ENCODE measurements at regions not wholly inside any gene's neighbourhood (a gene's known extent, or its start where the extent isn't known, plus 50 kb on each side); places are given as distances from the start of the nearest gene placed in this dataset.

GRCh38 chr1:87572008-87572407 is 243.3 kb downstream of the LMO4 start:
- intact Hi-C loops (cut with DNase I; ENCODE audit: low total_unique reads) = no loop called here
- no peak overlapping the region for H3K4me3 ChIP-seq (ENCODE audit: low read depth, poor library complexity, severe bottlenecking)
- WGBS, 2 donors = 85 to 89% methylated on average over 4 of the region's 4 CpGs
- no peak for DNase-seq (ENCODE audit: low spot score in 2 of 2)
- no peak for TF ChIP-seq POLR2A (IDR thresholded peaks at IDR 0.05)
- TF ChIP-seq, protein P1, sequence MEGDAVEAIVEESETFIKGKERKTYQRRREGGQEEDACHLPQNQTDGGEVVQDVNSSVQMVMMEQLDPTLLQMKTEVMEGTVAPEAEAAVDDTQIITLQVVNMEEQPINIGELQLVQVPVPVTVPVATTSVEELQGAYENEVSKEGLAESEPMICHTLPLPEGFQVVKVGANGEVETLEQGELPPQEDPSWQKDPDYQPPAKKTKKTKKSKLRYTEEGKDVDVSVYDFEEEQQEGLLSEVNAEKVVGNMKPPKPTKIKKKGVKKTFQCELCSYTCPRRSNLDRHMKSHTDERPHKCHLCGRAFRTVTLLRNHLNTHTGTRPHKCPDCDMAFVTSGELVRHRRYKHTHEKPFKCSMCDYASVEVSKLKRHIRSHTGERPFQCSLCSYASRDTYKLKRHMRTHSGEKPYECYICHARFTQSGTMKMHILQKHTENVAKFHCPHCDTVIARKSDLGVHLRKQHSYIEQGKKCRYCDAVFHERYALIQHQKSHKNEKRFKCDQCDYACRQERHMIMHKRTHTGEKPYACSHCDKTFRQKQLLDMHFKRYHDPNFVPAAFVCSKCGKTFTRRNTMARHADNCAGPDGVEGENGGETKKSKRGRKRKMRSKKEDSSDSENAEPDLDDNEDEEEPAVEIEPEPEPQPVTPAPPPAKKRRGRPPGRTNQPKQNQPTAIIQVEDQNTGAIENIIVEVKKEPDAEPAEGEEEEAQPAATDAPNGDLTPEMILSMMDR (IDR thresholded peaks at IDR 0.05) = no peak

DNA sequence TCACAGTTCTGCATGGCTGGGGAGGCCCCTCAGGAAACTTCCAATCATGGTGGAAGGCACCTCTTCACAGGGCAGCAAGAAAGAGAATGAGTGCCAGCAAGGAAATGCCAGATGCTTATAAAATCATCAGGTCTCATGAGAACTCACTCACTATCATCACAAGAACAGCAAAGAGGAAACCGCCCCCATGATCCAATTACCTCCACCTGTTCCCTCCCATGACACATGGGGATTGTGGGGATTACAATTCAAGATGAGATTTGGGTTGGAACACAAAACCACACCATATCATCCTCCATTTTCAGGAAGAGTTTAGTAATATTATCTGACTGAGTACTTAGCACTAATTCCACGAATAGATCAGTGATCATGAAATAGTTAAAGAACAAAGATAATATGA is 244.2 kb downstream of the LMO4 start:
- intact Hi-C loops (cut with DNase I; ENCODE audit: low total_unique reads) = no loop called here
- DNase-seq (ENCODE audit: low spot score in 2 of 2) = no peak
- no peak overlapping the region for H3K4me3 ChIP-seq (ENCODE audit: low read depth, poor library complexity, severe bottlenecking)
- WGBS, 2 donors = 84 to 91% methylated on average over 2 of the region's 2 CpGs
- TF ChIP-seq POLR2A (IDR thresholded peaks at IDR 0.05) = no peak
- TF ChIP-seq, protein P1 (IDR thresholded peaks at IDR 0.05) = no peak

DNA sequence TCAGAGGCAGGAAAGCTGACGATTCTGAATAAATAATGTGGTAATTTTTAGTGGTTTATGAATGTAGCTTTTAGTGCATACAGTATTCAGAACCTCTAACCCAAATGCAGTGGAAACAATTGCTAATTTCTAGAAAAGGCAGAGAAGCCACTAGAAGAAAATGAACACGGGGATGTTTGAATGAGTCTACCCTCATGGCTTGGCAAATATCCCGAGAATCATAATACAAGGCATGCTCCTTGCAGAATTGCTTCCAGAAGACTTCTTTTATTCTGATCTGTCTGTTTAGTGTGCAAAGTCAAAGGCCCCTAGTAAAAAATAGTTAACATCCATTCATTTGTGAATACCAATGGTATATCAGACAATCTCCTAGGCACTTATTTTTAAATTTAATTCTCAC is 246.8 kb downstream of the LMO4 start:
- DNase-seq (ENCODE audit: low spot score in 2 of 2) = no peak
- 35 to 42% methylated on average over 3 of the region's 3 CpGs for WGBS, 2 donors
- TF ChIP-seq, protein P1 (IDR thresholded peaks at IDR 0.05) = no peak
- TF ChIP-seq POLR2A (IDR thresholded peaks at IDR 0.05) = no peak
- H3K4me3 ChIP-seq (ENCODE audit: low read depth, poor library complexity, severe bottlenecking) = no peak overlapping the region
- intact Hi-C loops (cut with DNase I; ENCODE audit: low total_unique reads) = no loop called here

GRCh38 chr1:87578464-87578863 is 249.8 kb downstream of the LMO4 start:
- no peak overlapping the region for H3K4me3 ChIP-seq (ENCODE audit: low read depth, poor library complexity, severe bottlenecking)
- intact Hi-C loops (cut with DNase I; ENCODE audit: low total_unique reads) = no loop called here
- no peak for TF ChIP-seq POLR2A (IDR thresholded peaks at IDR 0.05)
- TF ChIP-seq, protein P1 (IDR thresholded peaks at IDR 0.05) = no peak
- DNase-seq (ENCODE audit: low spot score in 2 of 2) = no peak
- WGBS, 2 donors = 26 to 29% methylated on average over 3 of the region's 3 CpGs

DNA sequence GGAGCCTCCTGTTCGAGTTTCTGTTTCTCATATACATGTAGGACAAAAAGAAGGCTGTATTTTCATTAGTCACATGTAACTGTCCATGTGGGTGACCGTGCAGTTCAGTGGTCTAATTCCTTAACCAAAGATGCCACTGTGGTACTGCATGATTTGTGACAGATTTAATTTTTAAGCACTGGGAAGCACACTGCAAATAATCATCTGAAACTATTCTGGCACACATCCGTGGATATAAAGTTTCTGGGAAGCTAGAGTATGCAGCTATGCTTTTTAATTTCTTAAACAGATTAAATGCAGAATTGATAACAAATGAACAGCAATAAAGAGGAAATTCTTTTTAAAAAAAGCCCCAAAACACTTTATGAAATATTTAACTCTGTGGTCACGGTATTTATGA is 254.8 kb downstream of the LMO4 start:
- TF ChIP-seq, protein P1 (IDR thresholded peaks at IDR 0.05) = no peak
- TF ChIP-seq POLR2A (IDR thresholded peaks at IDR 0.05) = no peak
- intact Hi-C loops (cut with DNase I; ENCODE audit: low total_unique reads) = no loop called here

GRCh38 chr1:87584586-87584985 is 255.9 kb downstream of the LMO4 start:
- 81 to 90% methylated on average over 1 of the region's 1 CpG for whole genome bisulfite sequencing, 2 donors
- DNase-seq (ENCODE audit: low spot score in 2 of 2) = no peak
- TF ChIP-seq POLR2A (IDR thresholded peaks at IDR 0.05) = no peak
- TF ChIP-seq, protein P1 (IDR thresholded peaks at IDR 0.05) = no peak
- intact Hi-C loops (cut with DNase I; ENCODE audit: low total_unique reads) = no loop called here
- no peak overlapping the region for H3K4me3 ChIP-seq (ENCODE audit: low read depth, poor library complexity, severe bottlenecking)

More for the DNA sequence above, 254.8 kb downstream of the LMO4 start:
- 65 to 66% methylated on average over 4 of the region's 4 CpGs for WGBS, 2 donors
- no peak for DNase-seq (ENCODE audit: low spot score in 2 of 2)
- H3K4me3 ChIP-seq (ENCODE audit: low read depth, poor library complexity, severe bottlenecking) = no peak overlapping the region

Data from lower leg skin (tissue), 4 donors.